HG03457 (cell line): ENCODE measurements at regions not wholly inside any gene's neighbourhood (a gene's known extent, or its start where the extent isn't known, plus 50 kb on each side); places are given as distances from the start of the nearest gene placed in this dataset.

Experiments used
- ATAC-seq: cut with Tn5 transposase; IDR thresholded peaks from one replicate; pipeline ENCODE4 v1.9.1; 2021; ENCODE audit warnings: moderate number of reproducible peaks; ENCODE audit not compliant: unreplicated experiment

DNA sequence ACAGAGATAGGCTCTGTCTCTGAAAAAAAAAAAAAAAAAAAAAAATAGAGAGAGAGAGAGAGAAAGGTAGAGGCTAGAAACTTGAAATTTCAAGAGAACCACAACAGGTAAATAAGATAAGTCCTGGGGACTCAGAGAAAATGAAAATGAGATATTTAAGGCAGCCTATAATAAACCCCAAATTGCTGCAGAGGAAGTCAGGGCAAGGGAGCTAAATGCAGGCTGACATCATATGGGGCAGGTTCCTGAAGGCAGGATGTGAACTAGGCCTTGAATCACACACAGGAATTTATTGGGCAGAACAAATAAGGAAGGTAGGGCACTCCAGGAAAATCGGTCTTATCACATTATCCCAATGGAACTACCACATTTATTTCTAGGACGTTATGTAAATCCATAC lies 54.9 kb upstream of the NUDT4 start:
- ATAC-seq, result no peak

DNA sequence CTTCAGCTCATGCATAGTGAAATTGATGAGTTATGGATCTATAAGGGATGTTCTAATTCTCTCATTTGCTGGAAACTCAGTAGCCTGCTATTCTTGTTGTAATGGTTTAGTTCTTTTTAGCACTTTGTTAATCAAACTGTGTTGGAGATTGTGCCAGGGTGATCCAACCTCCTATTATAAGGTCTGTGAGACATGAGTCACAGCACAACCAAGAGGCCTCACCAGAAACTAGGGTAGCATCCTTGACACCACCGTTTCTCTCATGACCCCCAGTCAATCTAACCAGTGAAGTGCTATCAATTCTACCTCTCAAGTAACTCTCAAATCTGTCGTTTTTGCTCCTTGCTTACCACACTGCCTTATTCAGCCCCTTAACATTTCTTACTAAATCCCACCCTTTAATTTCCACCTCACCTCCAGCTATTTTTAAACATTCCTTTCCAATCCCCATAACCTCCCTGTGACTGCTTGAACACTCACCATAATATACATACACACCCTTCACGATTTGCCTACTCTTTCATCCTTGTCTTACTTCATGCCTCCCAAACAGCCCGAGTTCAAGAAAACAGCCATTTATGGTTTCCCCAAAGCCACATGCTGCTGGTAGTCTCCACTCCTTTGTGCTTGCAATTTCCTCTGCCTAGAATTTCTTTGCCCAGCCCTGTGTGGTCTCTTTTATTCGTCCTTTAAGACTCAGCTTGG lies 53.9 kb upstream of the NUDT4 start:
- no peak for ATAC-seq

DNA sequence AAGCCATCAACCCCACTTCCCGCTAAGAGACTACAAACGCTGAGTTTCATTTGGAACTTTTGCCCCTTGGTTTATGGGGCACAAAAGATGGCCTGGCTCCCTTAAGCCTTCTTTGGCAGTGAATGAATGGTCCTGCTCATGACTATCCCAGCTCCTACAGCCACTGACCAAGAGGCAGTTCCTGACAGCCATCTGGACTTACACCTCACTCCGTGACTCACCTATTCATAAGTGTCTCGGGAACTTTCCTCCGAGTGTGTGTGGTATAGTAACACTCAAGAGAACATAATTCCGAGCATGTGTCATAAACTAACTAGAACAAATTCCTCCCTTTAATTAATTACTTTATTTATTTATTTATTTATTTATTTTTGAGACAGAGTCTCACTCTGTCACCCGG lies 51.9 kb upstream of the NUDT4 start:
- no peak for ATAC-seq
